GM23338 (cell line): ENCODE measurements at regions not wholly inside any gene's neighbourhood (a gene's known extent, or its start where the extent isn't known, plus 50 kb on each side); places are given as distances from the start of the nearest gene placed in this dataset.

ENCODE experiments used
- ATAC-seq: fragments of 200-7000 bp; cut with Tn5 transposase; 3 replicates; pipeline ENCODE4 v1.9.1; 2020
- DNase-seq: peaks from one replicate; pipeline ENCODE4 v3.0.0-alpha.2; 2015; ENCODE audit warnings: low spot score
- H2AFZ ChIP-seq: fragments of 200-600 bp; sonication (generic); 2 replicates; pipeline ENCODE4 v1.8.0; 2016; ENCODE audit warnings: antibody characterized with exemption, mild to moderate bottlenecking, moderate library complexity
- H3F3A ChIP-seq: fragments of 200-600 bp; sonication (generic); replicated peaks from 2 replicates; pipeline ENCODE4 v1.8.0; 2017; ENCODE audit warnings: antibody characterized with exemption, mixed run types, low read depth
- H3K27ac ChIP-seq: fragments of 200-600 bp; sonication (generic); 2 replicates; pipeline ENCODE4 v1.6.1; 2016; ENCODE audit warnings: low read depth
- H3K27me3 ChIP-seq: fragments of 200-600 bp; sonication (generic); 2 replicates; pipeline ENCODE4 v1.8.0; 2016; ENCODE audit warnings: mild to moderate bottlenecking, mixed run types, moderate library complexity; ENCODE audit not compliant: insufficient read depth
- H3K36me3 ChIP-seq: fragments of 200-600 bp; sonication (generic); 2 replicates; pipeline ENCODE4 v1.8.0; 2016; ENCODE audit warnings: mild to moderate bottlenecking; ENCODE audit not compliant: insufficient read depth
- H3K4me1 ChIP-seq: fragments of 200-600 bp; sonication (generic); 2 replicates; pipeline ENCODE4 v1.8.0; 2016; ENCODE audit warnings: mild to moderate bottlenecking, moderate library complexity; ENCODE audit not compliant: insufficient read depth
- H3K4me2 ChIP-seq: fragments of 200-600 bp; sonication (generic); 2 replicates; pipeline ENCODE4 v1.7.1; 2017; ENCODE audit warnings: mixed run types
- H3K4me3 ChIP-seq: fragments of 200-600 bp; sonication (generic); 2 replicates; pipeline ENCODE4 v1.6.1; 2016; ENCODE audit warnings: mixed run types
- H3K79me2 ChIP-seq: fragments of 200-600 bp; sonication (generic); replicated peaks from 2 replicates; pipeline ENCODE4 v1.8.0; 2017; ENCODE audit warnings: mild to moderate bottlenecking; ENCODE audit not compliant: insufficient read depth
- H3K9me2 ChIP-seq: fragments of 200-600 bp; sonication (generic); 2 replicates; pipeline ENCODE4 v1.8.0; 2017; ENCODE audit not compliant: insufficient read depth
- H4K20me1 ChIP-seq: fragments of 200-600 bp; sonication (generic); replicated peaks from 2 replicates; pipeline ENCODE4 v1.8.0; 2017; ENCODE audit warnings: mild to moderate bottlenecking; ENCODE audit not compliant: insufficient read depth
- H3K27ac Mint-ChIP-seq: 2 replicates; pipeline ENCODE4 v1.8.0; 2020; ENCODE audit warnings: inconsistent platforms, mild to moderate bottlenecking, moderate library complexity, mixed read lengths
- H3K27me3 Mint-ChIP-seq: 3 replicates; pipeline ENCODE4 v1.8.0; 2022; ENCODE audit warnings: low read depth, mild to moderate bottlenecking, moderate library complexity, mixed read lengths, inconsistent platforms; ENCODE audit not compliant: insufficient read depth, poor library complexity
- H3K36me3 Mint-ChIP-seq: 3 replicates; pipeline ENCODE4 v1.8.0; 2021; ENCODE audit warnings: low read depth, mild to moderate bottlenecking, inconsistent platforms, moderate library complexity, mixed read lengths
- H3K4me1 Mint-ChIP-seq: 3 replicates; pipeline ENCODE4 v1.8.0; 2020; ENCODE audit warnings: mild to moderate bottlenecking, inconsistent platforms, mixed read lengths
- H3K4me3 Mint-ChIP-seq: 3 replicates; pipeline ENCODE4 v1.8.0; 2021; ENCODE audit warnings: moderate library complexity, mild to moderate bottlenecking, inconsistent platforms, mixed read lengths
- H3K9me3 Mint-ChIP-seq: 3 replicates; pipeline ENCODE4 v1.8.0; 2020; ENCODE audit warnings: moderate library complexity, mild to moderate bottlenecking, inconsistent platforms, mixed read lengths
- CREB1 ChIP-seq: fragments of 250-450 bp; sonication (Bioruptor Pico); IDR thresholded peaks from 2 replicates; pipeline ENCODE4 v1.5.0; 2020; ENCODE audit warnings: low read depth, mild to moderate bottlenecking, moderate library complexity
- CTCF ChIP-seq, 2 experiments: fragments of 200-600 bp in 1 of 2; sonication (generic) in 1 of 2; conservative IDR thresholded peaks; 2 replicates each; pipeline versions ENCODE4 v1.5.1 to v1.6.1; 2016 to 2017; ENCODE audit warnings: antibody characterized with exemption in 2 of 2, low read depth in 2 of 2, mild to moderate bottlenecking in 2 of 2, moderate library complexity in 1 of 2
- ETS1 ChIP-seq: IDR thresholded peaks from 2 replicates; pipeline ENCODE4 v1.6.1; 2016; ENCODE audit warnings: antibody characterized with exemption
- EZH2 ChIP-seq: fragments of 200-600 bp; sonication (generic); IDR thresholded peaks from one replicate; pipeline ENCODE4 v1.8.0; 2017; ENCODE audit warnings: antibody characterized with exemption, mild to moderate bottlenecking, low read depth; ENCODE audit not compliant: unreplicated experiment
- EZH2phosphoT487 ChIP-seq: fragments of 200-600 bp; sonication (generic); IDR thresholded peaks from one replicate; pipeline ENCODE4 v1.8.1; 2018; ENCODE audit warnings: antibody characterized with exemption; ENCODE audit not compliant: unreplicated experiment
- JUNB ChIP-seq: IDR thresholded peaks from one replicate; pipeline ENCODE4 v1.6.1; 2016; ENCODE audit warnings: antibody characterized with exemption; ENCODE audit not compliant: unreplicated experiment
- NANOG ChIP-seq: IDR thresholded peaks from 2 replicates; pipeline ENCODE4 v1.6.1; 2016; ENCODE audit warnings: antibody characterized with exemption, borderline replicate concordance
- POLR2AphosphoS5 ChIP-seq: IDR thresholded peaks from 2 replicates; pipeline ENCODE4 v1.6.1; 2016; ENCODE audit warnings: antibody characterized with exemption, low read depth
- REST ChIP-seq: IDR thresholded peaks from one replicate; pipeline ENCODE4 v1.6.1; 2018; ENCODE audit warnings: antibody characterized with exemption; ENCODE audit not compliant: unreplicated experiment
- STAT1 ChIP-seq: IDR thresholded peaks from one replicate; pipeline ENCODE4 v1.6.1; 2016; ENCODE audit warnings: antibody characterized with exemption; ENCODE audit not compliant: unreplicated experiment
- ZNF114 ChIP-seq: fragments of 250-450 bp; sonication (Bioruptor Pico); IDR thresholded peaks from 2 replicates; pipeline ENCODE4 v1.5.0; 2020; ENCODE audit warnings: mild to moderate bottlenecking, moderate library complexity
- ZNF331 ChIP-seq: fragments of 250-450 bp; sonication (Bioruptor Pico); IDR thresholded peaks from 2 replicates; pipeline ENCODE4 v1.5.0; 2020; ENCODE audit warnings: low read depth, mild to moderate bottlenecking, moderate library complexity
- ZNF462 ChIP-seq: fragments of 250-450 bp; sonication (Bioruptor Pico); IDR thresholded peaks from 2 replicates; pipeline ENCODE4 v1.5.0; 2020; ENCODE audit warnings: mild to moderate bottlenecking, moderate library complexity

- no peaks in the 10 kb centered on the region for H3K4me1 ChIP-seq
- TF ChIP-seq EZH2phosphoT487 (no peak), NANOG (no peak), ZNF462 (CRISPR knock-in tag) (no peak), CTCF (conservative IDR thresholded peaks at IDR 0.05; ENCODE audit: low read depth in 2 of 2) (no peak), ETS1 (no peak), ZNF331 (CRISPR knock-in tag) (no peak), STAT1 (no peak), CREB1 (CRISPR knock-in tag) (no peak), ZNF114 (CRISPR knock-in tag) (no peak), JUNB (no peak), REST (no peak), POLR2AphosphoS5 (no peak), EZH2 (no peak)
- Mint-ChIP-seq H3K36me3 (no peaks in the 10 kb centered on the region), H3K27ac (no peak overlapping the region; the same call in 1 of the 2 replicates), H3K27me3 (no peaks in the 10 kb centered on the region), H3K9me3 (no peaks in the 10 kb centered on the region), H3K4me3 (no peak overlapping the region), H3K4me1 (peaks cover 4% of the 10 kb centered on the region)
- peak; percentile 62; the same call in 2 of the 3 replicates for ATAC-seq
- H3K4me3 ChIP-seq, result no peak overlapping the region
- no peaks in the 10 kb centered on the region for H3K9me2 ChIP-seq
- no peaks in the 10 kb centered on the region for H4K20me1 ChIP-seq
- H3K27me3 ChIP-seq, result no peaks in the 10 kb centered on the region
- no peaks in the 10 kb centered on the region for H3F3A ChIP-seq
- H3K79me2 ChIP-seq, result no peaks in the 10 kb centered on the region
- DNase-seq, result peak; percentile 7
- H3K27ac ChIP-seq, result no peak overlapping the region
- 0 out of 2 replicates have a peak overlapping the region, but pooled peaks have one; percentile 11 for H2AFZ ChIP-seq
- no peak overlapping the region for H3K4me2 ChIP-seq
- no peaks in the 10 kb centered on the region for H3K36me3 ChIP-seq
Observed at GRCh38 chr9:26132746-26133312, 454.6 kb upstream of the TUSC1 start.
